Activated B cell treated with CpG ODN at 0.5 μM for 24 hours (primary cell): ENCODE measurements at regions not wholly inside any gene's neighbourhood (a gene's known extent, or its start where the extent isn't known, plus 50 kb on each side); places are given as distances from the start of the nearest gene placed in this dataset.

Experiments
- ATAC-seq: fragments of 200-7000 bp; cut with Tn5 transposase; one replicate; pipeline ENCODE4 v1.10.0; 2021; ENCODE audit warnings: low read depth, mild to moderate bottlenecking, moderate library complexity
- CTCF ChIA-PET: fragments of 350-600 bp; sonication (Branson Sonifier 250); formaldehyde crosslinking; loops from one replicate; lab custom pipeline; 2021; ENCODE audit warnings: antibody characterized with exemption; lab: Charles Lee
- POLR2A ChIA-PET: fragments of 350-600 bp; sonication (Branson Sonifier 250); formaldehyde crosslinking; loops from one replicate; lab custom pipeline; 2021; ENCODE audit warnings: antibody characterized with exemption; lab: Charles Lee
- DNase-seq: peaks from one replicate; pipeline ENCODE4 v3.0.0; 2022
- H3K27ac Mint-ChIP-seq: one replicate; pipeline ENCODE4 v1.8.0; 2020; ENCODE audit warnings: mixed read lengths
- H3K27me3 Mint-ChIP-seq: one replicate; pipeline ENCODE4 v1.8.0; 2021; ENCODE audit warnings: mixed read lengths
- H3K36me3 Mint-ChIP-seq: one replicate; pipeline ENCODE4 v1.8.0; 2021; ENCODE audit warnings: low read depth, mixed read lengths
- H3K4me1 Mint-ChIP-seq: one replicate; pipeline ENCODE4 v1.8.0; 2021; ENCODE audit warnings: mixed read lengths
- H3K4me3 Mint-ChIP-seq: one replicate; pipeline ENCODE4 v1.8.0; 2020; ENCODE audit warnings: mild to moderate bottlenecking, mixed read lengths
- H3K9me3 Mint-ChIP-seq: one replicate; pipeline ENCODE4 v1.8.0; 2020; ENCODE audit warnings: mixed read lengths
- CTCF ChIP-seq: fragments of 200-600 bp; IDR thresholded peaks from one replicate; pipeline ENCODE4 v1.8.0; 2022; ENCODE audit warnings: antibody characterized with exemption, mild to moderate bottlenecking
- intact Hi-C: fragments of 100-400 bp; cut with micrococcal nuclease; formaldehyde crosslinking; loops from one replicate; pipeline ENCODE4 v1.15.1; 2024

- Mint-ChIP-seq H3K9me3 (peaks cover 5% of the 10 kb centered on the region), H3K27me3 (no peaks in the 10 kb centered on the region), H3K36me3 (no peaks in the 10 kb centered on the region), H3K4me3 (no peak overlapping the region), H3K27ac (no peak overlapping the region), H3K4me1 (no peaks in the 10 kb centered on the region)
- ChIA-PET CTCF (no interaction called here), POLR2A (no interaction called here)
- ATAC-seq (no peak), DNase-seq (no peak)
- TF ChIP-seq CTCF, result no peak
- intact Hi-C loops, result no loop called here
Observed at GRCh38 chr12:59181196-59181777, 261.0 kb upstream of the LRIG3 start.

GRCh38 chr12:59179231-59179630 is 258.9 kb upstream of the LRIG3 start:
- Mint-ChIP-seq H3K4me1 (no peaks in the 10 kb centered on the region), H3K27me3 (no peaks in the 10 kb centered on the region), H3K27ac (no peak overlapping the region), H3K9me3 (peaks cover 5% of the 10 kb centered on the region), H3K4me3 (no peak overlapping the region), H3K36me3 (no peaks in the 10 kb centered on the region)
- no peak for TF ChIP-seq CTCF
- POLR2A ChIA-PET, result no interaction called here
- intact Hi-C loops, result no loop called here
- CTCF ChIA-PET, result no interaction called here
- no peak for DNase-seq
- ATAC-seq, result no peak

GRCh38 chr12:59173695-59174094 is 253.4 kb upstream of the LRIG3 start:
- H3K4me1 Mint-ChIP-seq, result no peaks in the 10 kb centered on the region
- H3K27ac Mint-ChIP-seq, result no peak overlapping the region
- intact Hi-C loops, result no loop called here
- H3K27me3 Mint-ChIP-seq, result no peaks in the 10 kb centered on the region
- ATAC-seq (no peak), DNase-seq (no peak)
- CTCF ChIA-PET, result no interaction called here
- POLR2A ChIA-PET, result no interaction called here
- H3K9me3 Mint-ChIP-seq, result peaks cover 5% of the 10 kb centered on the region
- H3K36me3 Mint-ChIP-seq, result no peaks in the 10 kb centered on the region
- no peak overlapping the region for H3K4me3 Mint-ChIP-seq
- TF ChIP-seq CTCF, result no peak

- no peak for ATAC-seq
- no peak for DNase-seq
- Mint-ChIP-seq H3K4me3 (no peak overlapping the region), H3K9me3 (no peaks in the 10 kb centered on the region), H3K27ac (no peak overlapping the region), H3K36me3 (no peaks in the 10 kb centered on the region), H3K27me3 (no peaks in the 10 kb centered on the region), H3K4me1 (no peaks in the 10 kb centered on the region)
- intact Hi-C loops, result no loop called here
- no peak for TF ChIP-seq CTCF
- ChIA-PET POLR2A (no interaction called here), CTCF (no interaction called here)
Observed at GRCh38 chr12:59168647-59169046, 248.3 kb upstream of the LRIG3 start.

- CTCF ChIA-PET, result no interaction called here
- POLR2A ChIA-PET, result no interaction called here
Observed at GRCh38 chr12:59166457-59166856, 246.2 kb upstream of the LRIG3 start.

More at GRCh38 chr12:59166457-59166856, 246.2 kb upstream of the LRIG3 start:
- TF ChIP-seq CTCF, result no peak
- H3K4me1 Mint-ChIP-seq, result no peaks in the 10 kb centered on the region
- no peaks in the 10 kb centered on the region for H3K9me3 Mint-ChIP-seq
- no peaks in the 10 kb centered on the region for H3K27me3 Mint-ChIP-seq
- intact Hi-C loops, result no loop called here
- H3K27ac Mint-ChIP-seq, result no peak overlapping the region
- ATAC-seq (no peak), DNase-seq (no peak)
- no peak overlapping the region for H3K4me3 Mint-ChIP-seq
- H3K36me3 Mint-ChIP-seq, result no peaks in the 10 kb centered on the region
